Activated CD4-positive, alpha-beta T cell treated with anti-CD3 and anti-CD28 coated beads, Interleukin-2, amount 50 U/mL, for 1 hour (primary cell): ENCODE measurements at regions not wholly inside any gene's neighbourhood (a gene's known extent, or its start where the extent isn't known, plus 50 kb on each side); places are given as distances from the start of the nearest gene placed in this dataset.

Source experiments
- DNase-seq: peaks from one replicate; pipeline ENCODE4 v3.0.0-alpha.2; 2020

DNA sequence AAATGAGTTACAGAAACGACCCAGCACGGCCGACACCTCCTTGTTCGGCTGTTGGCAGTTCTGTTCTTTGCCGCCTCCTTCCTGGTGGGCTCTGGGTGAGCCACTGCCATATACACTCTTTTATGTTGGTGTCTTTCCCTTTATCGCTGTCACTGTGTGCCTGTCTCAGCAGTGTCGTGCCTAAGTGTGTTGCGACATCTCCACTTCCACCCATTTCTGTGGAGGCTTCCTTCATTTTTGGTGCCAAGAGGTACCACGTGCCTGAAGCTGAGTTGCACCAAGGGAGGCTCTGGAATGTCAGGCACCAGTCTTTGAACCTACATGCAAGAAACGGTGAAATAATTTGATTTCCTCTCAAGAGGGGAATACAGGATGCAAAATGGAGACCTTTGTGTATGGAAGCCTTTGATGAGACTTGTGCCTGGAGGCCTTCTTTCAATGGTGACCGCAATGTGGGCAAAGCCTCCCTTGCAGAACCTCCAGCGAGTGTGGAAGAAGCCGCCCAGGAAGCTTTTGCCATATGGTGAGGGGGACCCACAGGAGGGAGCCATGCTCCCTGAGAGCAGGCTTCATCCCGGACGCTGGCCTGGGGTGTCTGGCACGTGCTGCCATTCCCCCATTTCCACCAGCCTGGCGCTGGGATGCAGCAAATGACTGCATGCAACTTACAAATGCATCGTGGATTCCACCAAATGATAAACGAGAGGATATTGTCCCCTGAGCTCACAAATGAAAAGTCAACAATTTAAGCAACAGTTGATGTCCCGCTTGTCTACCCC, 136.2 kb downstream of the TEX29 start:
- no peak for DNase-seq

DNA sequence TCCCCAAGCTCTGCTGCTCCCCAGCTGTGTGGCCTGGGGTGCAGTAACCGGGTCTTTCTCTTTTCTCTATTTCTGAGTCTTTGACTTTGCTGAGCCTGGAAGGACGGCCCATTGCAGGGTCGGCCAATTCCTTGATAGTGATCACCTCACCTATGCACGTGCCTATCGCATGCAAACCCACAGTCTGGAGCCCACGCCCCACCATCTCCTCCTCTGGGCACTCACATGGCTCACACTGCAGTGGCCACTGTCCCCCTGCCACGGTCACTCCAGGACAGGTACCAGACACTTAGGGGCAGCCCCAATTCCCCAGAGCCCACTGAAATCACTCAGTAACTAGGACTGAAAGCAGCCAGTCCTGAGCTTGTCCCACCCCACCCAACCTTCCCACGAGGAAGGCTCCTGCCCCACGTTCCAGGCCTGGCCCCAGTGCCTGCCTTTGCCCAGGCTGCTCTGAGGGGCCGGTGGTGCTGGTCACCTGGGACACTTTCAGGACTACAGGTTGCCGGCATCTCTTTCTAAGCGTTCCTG, 137.6 kb downstream of the TEX29 start:
- DNase-seq = no peak

GRCh38 chr13:111458739-111459138, 138.3 kb downstream of the TEX29 start:
- DNase-seq = no peak

DNA sequence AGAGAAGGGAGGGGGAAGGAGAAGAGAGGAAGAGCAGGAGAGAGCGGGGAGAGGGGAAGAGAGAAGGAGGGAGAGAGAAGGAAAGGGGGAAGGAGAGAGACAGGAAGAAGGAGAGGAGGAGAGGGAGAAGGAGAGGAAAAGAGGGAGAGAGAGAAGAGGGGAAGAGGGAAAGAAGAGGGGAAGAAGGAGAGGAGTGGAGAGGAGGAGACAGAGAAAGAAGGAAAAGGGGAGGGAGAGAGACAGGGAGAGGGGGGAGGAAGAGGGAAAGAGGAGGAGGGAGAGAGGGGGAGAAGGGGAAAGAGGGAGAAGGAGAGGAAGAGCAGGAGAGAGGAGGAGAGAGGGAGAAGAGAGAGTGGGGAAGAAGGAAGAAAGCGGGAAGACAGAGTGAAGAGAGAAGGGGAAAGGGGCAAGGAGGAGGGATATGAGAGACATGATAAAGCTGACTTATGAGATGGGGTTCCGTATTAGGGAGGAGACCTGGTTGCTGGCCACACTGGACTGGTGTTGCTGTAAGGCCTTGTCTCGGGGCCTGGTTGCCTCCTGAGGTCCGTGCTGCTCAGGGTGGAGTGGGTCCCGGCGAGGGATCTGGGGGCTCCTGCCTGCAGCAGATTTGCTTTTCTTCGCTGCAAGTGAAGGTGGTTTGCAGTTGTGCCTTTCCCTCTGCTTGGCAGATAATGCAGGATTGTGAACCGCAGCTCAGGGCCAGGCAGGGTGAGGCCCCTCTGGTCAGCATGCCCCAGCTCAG, 139.5 kb downstream of the TEX29 start:
- DNase-seq = no peak

- DNase-seq = no peak
Observed at GRCh38 chr13:111460548-111461444, 140.4 kb downstream of the TEX29 start.

DNA sequence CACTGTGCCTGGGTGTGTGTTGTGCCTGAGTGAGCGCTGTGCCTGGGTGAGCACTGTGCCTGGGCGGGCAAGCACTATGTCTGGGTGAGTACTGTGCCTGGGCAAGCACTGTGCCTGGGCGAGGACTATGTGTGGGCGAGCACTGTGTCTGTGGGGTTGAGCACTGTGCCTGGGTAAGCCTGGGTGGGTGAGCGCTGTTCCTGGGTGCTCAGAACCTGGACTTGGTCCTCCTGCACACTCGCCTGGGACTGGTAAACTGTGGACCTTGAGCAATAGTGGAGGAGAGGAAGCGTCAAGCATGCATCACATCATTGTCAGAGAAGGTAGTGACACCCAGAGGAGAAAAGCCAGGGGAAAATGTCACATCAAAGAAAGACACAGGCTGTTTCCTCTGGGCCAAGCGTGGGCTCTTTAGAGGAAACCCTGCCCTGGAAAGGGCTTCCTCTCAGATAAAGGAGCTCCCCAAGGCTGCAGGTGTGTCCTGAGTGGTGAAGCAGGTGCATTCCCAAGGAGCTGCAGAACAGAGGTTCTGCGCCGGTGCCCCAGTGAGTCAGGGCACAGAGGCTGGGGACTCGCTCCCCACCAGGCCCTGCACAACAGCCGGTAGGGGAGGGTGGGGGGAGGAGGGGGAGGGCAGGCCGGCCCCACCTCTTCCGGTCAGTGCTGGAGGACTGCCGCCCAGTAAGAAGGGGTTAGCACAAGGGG, 141.2 kb downstream of the TEX29 start:
- no peak for DNase-seq

DNA sequence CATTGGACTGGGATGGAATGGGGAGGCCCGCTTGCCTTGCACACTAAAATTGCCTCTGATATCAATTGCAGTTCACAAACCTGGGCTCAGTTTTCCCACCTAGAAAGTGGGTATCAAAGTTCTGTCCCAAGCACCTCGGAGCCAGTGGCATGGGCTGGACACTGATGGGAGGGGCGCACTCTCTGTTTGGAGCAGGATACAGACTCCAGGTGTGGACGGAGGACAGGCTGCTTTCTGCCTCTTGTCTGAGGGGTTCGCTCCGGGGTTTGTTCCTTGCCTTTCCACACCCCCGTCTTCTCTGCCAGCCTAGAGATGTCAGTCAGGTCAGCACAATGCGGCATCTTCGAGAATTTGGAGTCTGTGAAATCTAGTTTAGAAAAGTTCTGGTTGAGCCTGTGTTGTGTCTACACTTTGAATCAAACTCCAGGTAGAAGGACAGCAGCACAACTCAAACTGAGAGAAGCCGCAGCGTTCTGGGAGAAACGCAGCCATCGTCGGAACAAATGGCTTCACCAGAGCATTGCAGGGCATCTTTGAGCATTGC, 141.9 kb downstream of the TEX29 start:
- DNase-seq = no peak

DNA sequence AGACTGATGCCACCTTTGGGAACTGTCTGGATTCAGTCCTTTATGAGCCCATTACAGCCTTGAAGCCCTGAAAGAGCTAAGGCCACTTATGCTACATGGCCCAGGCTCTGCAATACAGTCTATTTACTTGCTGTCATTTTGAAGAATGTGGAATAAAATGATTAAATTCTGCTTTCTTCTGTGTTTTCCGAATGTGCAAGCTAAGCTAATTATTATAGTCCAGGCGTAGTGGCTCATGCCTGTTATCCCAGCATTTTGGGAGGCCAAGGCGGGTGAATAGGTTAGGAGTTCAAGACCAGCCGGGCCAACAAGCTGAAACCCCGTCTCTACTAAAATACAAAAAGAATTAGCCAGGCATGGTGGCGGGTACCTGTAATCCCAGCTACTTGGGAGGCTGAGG, 142.5 kb downstream of the TEX29 start:
- no peak for DNase-seq

- DNase-seq = no peak
Observed at GRCh38 chr13:111467111-111467890, 146.9 kb downstream of the TEX29 start.

GRCh38 chr13:111468037-111468959, 147.9 kb downstream of the TEX29 start:
- no peak for DNase-seq

GRCh38 chr13:111469450-111469849, 149.0 kb downstream of the TEX29 start:
- DNase-seq = no peak

DNA sequence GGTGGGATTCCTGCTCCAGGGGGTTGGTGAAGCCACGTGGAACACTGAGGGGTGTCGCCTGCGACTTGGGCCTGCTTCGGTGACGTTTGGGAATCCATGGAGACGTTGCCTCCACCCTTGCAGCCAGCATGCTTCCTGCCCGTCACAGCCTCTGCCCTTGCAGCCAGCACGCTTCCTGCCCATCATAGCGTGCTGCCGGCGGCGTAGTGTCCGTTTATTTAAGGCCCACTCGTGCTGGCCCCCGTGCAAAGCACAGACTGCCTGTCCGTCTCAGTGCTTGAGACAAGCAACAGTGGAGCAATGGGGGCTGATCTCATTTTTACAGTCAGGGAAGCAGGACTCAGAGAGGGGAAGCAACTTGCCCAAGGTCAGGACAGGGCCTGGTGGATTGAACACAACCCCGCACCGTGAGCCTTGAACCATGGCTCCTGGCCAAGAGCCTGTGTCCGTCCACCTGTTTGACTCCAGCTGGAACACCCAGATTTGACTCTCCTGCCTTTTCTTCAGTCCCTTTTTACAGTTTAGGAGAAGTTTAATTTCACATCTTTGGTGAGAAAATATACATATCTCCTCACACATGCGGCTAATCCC, 149.6 kb downstream of the TEX29 start:
- DNase-seq = no peak

- DNase-seq = no peak
Observed at GRCh38 chr13:111470933-111471332, 150.5 kb downstream of the TEX29 start.

- no peak for DNase-seq
Observed at GRCh38 chr13:111472083-111472482, 151.6 kb downstream of the TEX29 start.

DNA sequence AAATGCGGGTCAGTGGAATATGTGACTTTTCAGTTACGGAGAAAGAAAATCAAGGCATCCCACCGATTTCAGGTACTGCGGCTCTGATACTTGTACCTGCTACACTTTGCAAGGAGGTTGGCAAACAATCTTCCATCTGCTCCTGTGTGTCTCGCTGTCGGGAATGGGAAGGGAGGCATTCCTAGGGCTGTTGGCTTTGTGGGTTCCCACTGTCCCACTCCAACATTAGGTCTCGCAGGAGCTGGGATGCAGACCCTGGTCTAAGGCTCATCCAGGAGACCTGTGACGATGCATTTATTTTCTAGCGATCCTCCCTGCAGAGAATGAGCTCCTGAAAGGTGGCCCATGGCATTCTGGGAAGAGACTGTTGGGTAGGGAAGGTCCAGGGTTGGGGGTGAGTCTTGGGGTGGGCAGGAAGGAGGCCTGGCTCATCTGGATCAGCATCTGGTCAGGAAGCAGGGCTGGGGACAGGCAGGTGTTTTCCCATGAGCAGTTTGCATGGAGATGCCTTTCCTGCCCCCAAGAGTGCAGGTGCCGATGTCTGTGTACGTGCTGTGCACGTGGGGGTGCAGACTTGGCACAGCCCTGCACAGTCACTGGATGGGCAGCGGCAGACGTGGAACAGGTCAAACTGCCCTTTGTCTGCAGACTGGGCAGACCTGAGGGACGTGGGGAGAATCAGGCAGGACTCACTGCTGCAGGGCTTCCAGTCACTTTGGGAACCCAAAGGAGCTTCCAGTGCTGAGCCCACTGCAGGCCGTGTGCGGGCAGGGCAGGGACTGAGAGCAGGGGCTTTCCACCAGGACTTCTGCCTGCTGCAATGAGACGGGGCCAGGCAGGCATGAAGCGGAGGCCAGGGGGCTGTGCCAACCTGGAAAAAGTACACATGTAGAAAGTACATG, 152.4 kb downstream of the TEX29 start:
- no peak for DNase-seq

DNA sequence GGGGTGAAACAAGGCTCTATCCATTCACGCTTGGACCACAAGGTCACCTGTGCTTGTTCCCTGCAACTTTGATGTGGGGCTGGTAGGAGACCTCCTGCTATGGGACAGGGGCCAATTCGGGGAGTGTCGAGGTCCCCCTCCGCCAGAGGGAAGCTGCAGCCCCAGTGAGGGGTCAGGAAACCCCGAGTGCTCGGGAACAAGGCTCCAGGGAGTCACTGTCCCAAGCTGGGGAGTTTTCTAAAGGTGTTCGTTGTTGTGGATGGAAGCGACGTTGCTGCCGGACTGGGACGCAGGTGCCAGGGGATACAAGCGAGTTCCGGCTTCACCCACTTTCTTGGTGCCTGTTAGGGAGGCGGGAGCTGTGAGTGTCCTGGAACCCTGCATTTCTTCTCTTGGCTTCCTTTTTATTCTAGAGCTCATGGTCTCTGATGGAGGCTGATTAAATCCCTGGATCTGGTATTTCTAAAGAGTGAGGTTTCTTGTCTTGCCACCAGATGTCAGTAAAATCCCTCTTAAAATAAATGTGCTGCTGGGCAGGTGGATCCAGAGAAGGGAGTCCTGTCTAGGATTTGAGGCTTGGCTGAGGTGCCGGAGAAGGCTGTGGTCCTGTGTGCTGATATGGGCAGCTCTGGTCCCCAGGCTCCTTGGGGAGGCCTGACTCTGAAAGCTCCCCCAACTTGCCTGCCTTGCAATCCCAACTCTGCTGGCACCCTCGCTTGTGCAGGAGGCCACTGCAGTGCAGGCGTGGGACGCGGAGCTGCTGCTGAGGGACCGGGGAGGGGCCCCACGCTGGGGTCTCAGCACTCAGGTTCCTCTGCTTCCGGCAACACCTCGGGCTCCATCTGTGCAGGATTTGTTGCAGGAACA, 153.9 kb downstream of the TEX29 start:
- no peak for DNase-seq

- no peak for DNase-seq
Observed at GRCh38 chr13:111475488-111475887, 155.0 kb downstream of the TEX29 start.

GRCh38 chr13:111476197-111476596, 155.8 kb downstream of the TEX29 start:
- DNase-seq = no peak
